ENCODE measurements at regions not wholly inside any gene's neighbourhood (a gene's known extent, or its start where the extent isn't known, plus 50 kb on each side); places are given as distances from the start of the nearest gene placed in this dataset.
A peak's percentile ranks its signal among the peaks of the same experiment; 100 is the strongest.

- H3K4me3 ChIP-seq (ENCODE audit: low read depth, low read length), result no peak overlapping the region
- TF ChIP-seq CTCF (conservative IDR thresholded peaks at IDR 0.05; ENCODE audit: low read depth, low read length), result peak; percentile 82
- peak; percentile 87 for DNase-seq (ENCODE audit: low read depth)
Measured at GRCh38 chr3:39000008-39000450, 51.7 kb downstream of the SCN11A start.

DNA sequence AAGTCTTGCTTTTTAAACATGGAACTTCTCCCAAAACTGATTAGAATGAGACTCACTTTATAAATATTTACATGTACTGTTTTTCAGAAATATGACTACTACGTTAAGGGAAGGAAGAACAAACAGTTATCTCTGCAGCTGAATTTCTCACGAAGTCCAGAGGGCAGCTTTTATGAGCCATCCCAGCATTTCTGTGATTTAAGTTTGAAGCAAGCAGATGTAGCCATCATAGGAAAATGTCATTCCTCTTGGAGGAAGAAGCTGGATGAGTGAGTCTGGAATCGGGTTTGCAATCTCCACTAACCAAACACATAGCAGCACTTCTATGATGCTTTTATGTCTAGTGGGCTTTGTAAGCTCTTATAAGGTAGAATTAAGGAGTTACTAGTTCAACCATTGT lies 53.7 kb downstream of the SCN11A start:
- no peak overlapping the region for H3K4me3 ChIP-seq (ENCODE audit: low read depth, low read length)
- no peak for TF ChIP-seq CTCF (conservative IDR thresholded peaks at IDR 0.05; ENCODE audit: low read depth, low read length)
- no peak for DNase-seq (ENCODE audit: low read depth)

DNA sequence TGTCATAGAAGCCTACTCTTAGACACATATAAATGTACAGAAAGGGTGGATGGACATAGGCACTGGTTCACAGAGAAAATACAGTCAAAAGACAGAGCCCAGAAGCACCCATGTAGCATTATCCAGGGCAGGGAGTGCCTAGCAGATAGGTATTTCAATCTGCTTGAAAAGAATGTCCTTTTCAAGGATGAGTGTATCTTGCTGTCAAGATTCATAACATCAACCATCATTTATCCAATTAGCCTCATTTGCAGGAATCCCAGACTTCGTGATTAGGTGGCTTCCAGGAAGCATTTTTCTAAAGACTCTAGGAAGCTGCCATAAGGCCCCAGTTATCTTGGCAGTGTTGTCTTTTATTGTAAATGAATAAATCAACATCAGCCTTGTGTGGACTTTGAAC lies 55.6 kb downstream of the SCN11A start:
- no peak overlapping the region for H3K4me3 ChIP-seq (ENCODE audit: low read depth, low read length)
- TF ChIP-seq CTCF (conservative IDR thresholded peaks at IDR 0.05; ENCODE audit: low read depth, low read length), result no peak

DNA sequence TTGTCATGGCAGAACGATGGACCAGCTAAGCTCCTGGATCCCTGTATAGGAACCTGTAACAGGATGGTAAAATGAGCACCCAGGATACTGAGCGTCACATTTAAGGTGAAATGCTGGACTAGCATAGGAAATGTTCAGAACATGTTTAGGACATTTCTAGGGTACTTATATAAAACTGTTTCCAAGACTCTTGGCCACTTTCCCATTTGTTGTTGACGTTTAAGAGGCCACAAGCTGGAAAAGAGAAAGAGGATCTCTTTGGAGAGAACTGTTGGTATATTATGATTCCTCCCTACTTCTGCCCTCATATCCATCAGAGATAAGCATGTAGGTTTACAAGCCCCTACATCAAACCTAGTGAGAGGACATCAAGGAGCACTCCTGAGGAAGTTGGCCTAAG lies 57.5 kb downstream of the SCN11A start:
- peak; percentile 32 for DNase-seq (ENCODE audit: low read depth)
- TF ChIP-seq CTCF (conservative IDR thresholded peaks at IDR 0.05; ENCODE audit: low read depth, low read length), result no peak
- no peak overlapping the region for H3K4me3 ChIP-seq (ENCODE audit: low read depth, low read length)

More for the DNA sequence above, 55.6 kb downstream of the SCN11A start:
- no peak for DNase-seq (ENCODE audit: low read depth)

DNA sequence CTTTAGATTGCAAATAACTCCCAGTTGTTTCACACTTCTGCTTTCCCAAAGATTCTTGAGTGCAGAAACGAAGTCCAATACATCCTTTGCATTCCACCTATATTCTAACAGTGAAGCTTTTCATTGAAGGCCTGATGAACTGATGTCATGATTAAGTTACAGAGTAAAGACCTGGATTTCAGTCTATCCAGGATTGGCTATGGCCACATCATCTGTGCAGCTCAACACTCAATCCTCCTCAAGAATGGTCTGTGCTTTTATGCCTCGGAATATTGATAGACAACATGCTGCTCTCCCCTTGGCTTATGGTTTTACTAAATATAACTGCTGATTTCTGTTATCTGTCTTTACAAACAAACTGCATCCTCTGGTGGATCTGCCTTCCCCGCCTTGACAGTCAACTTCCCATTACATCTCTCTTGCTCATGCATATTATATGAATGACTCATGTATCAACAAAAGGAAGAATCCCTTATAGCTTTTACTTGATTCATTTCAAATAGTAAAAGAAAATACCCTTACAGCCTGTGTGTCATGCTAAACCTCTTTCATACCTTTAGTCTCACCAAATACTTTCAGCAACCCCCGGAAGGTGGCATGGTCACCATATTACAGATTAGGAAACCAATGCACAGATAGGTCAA lies 59.5 kb downstream of the SCN11A start:
- DNase-seq (ENCODE audit: low read depth), result peak; percentile 85
- no peak for TF ChIP-seq CTCF (conservative IDR thresholded peaks at IDR 0.05; ENCODE audit: low read depth, low read length)

DNA sequence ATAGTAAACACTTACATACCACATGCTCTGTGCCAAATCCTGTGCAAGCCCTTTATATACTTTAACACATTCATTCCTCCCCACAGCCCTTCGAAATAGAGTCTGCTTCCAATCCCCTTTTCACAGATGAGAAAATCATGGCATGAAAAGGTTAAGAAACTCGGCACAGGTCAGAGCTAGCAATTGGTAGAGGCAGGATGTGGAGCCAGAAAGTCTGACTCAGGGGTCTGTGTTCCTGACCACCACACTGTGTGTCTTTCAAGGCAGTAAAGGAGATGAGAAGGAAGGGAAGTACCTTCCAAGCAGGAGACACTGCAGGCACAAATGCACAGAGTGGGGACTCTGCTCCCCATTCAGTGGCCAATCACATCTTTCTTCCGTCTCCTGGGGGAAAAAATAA lies 61.1 kb downstream of the SCN11A start:
- no peak for TF ChIP-seq CTCF (conservative IDR thresholded peaks at IDR 0.05; ENCODE audit: low read depth, low read length)
- no peak for DNase-seq (ENCODE audit: low read depth)
- H3K4me3 ChIP-seq (ENCODE audit: low read depth, low read length), result no peak overlapping the region

More for the DNA sequence above, 59.5 kb downstream of the SCN11A start:
- no peak overlapping the region for H3K4me3 ChIP-seq (ENCODE audit: low read depth, low read length)

DNA sequence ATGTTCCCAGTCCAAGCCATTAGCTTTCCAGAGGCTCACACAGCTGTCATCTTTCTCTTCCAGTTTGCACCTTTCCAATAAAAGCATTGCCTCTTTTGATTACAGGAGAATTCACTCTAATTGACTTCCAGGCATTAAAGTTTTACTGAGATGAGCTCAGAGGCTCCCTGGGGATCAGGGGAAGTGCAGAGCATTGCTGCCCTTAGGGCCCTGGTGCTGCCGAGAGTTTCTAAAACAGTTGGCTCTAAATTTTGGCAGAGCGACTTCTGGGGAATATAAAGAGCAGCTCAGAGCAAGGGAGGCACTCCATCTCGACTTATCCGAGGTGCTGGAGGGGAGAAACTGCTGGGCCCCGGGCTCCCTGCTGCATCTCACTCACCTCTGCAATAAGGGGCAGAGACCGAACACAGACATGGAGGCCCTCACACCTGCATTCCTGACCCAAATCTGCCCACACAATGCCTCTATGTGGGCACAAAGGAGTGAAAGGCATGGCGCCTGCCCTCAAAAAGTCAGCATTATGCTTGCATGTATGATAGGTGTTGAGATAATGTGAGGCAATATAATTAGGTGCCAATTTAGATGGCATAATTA lies 61.7 kb downstream of the SCN11A start:
- TF ChIP-seq CTCF (conservative IDR thresholded peaks at IDR 0.05; ENCODE audit: low read depth, low read length), result no peak
- no peak overlapping the region for H3K4me3 ChIP-seq (ENCODE audit: low read depth, low read length)
- DNase-seq (ENCODE audit: low read depth), result peak; percentile 15
